ENCODE measurements at regions not wholly inside any gene's neighbourhood (a gene's known extent, or its start where the extent isn't known, plus 50 kb on each side); places are given as distances from the start of the nearest gene placed in this dataset.

GRCh38 chr2:222782201-222782730 lies 78.6 kb upstream of the ACSL3 start:
- Histone ChIP-seq H2AFZ (ENCODE audit: insufficient read depth, low read depth, low read length, poor library complexity, severe bottlenecking) (no peak overlapping the region), H3K9ac (ENCODE audit: insufficient read depth, low read length, poor library complexity, severe bottlenecking) (no peak overlapping the region), H3K9me3 (replicated peaks in 1 of 2; ENCODE audit: control insufficient read depth in 1 of 2, insufficient read depth in 1 of 2, low read length in 2 of 2) (no peaks in the 10 kb centered on the region), H3K36me3 (replicated peaks in 1 of 2; ENCODE audit: control insufficient read depth in 1 of 2, insufficient read depth in 2 of 2, low read length in 2 of 2) (no peaks in the 10 kb centered on the region), H3K4me2 (replicated peaks; ENCODE audit: extremely low read depth, low read length, poor library complexity, severe bottlenecking) (no peak overlapping the region), H3K27me3 (ENCODE audit: control insufficient read depth in 2 of 2, insufficient read depth in 2 of 2, low read length in 2 of 2) (no peaks in the 10 kb centered on the region), H3K79me2 (ENCODE audit: insufficient read depth, low read length) (no peaks in the 10 kb centered on the region), H3K27ac (ENCODE audit: low read depth in 1 of 2, low read length in 2 of 2) (no peak overlapping the region), H3K4me3 (replicated peaks in 1 of 3; ENCODE audit: low read depth in 2 of 3, low read length in 3 of 3) (no peak overlapping the region), H3K4me1 (ENCODE audit: control insufficient read depth in 1 of 2, insufficient read depth in 2 of 2, low read length in 2 of 2) (peaks cover 0 to 3% of the 10 kb centered on the region in 2 donors), H4K20me1 (ENCODE audit: insufficient read depth, low read length) (no peaks in the 10 kb centered on the region)
- peaks cover 0 to 10% (median 3%) of the 10 kb centered on the region in 7 donors for H3K9me3 Mint-ChIP-seq
- TF ChIP-seq CTCF (IDR thresholded peaks at IDR 0.05) = no peak
- intact Hi-C loops (cut with micrococcal nuclease) = no loop called here
- no CpG with 5 or more reads among the region's 6 CpGs for WGBS (ENCODE audit: insufficient coverage)
- no peak overlapping the region for H3K27ac Mint-ChIP-seq
- H3K4me1 Mint-ChIP-seq = peaks cover 4% of the 10 kb centered on the region
- no peaks in the 10 kb centered on the region for H3K36me3 Mint-ChIP-seq
- DNase-seq = no peak
- H3K27me3 Mint-ChIP-seq (ENCODE audit: low read depth in 3 of 3) = peaks cover 0 to 3% (median 0%) of the 10 kb centered on the region in 3 donors
- no peak overlapping the region for H3K4me3 Mint-ChIP-seq

GRCh38 chr2:222783592-222783991 lies 77.2 kb upstream of the ACSL3 start:
- Histone ChIP-seq H3K9me3 (replicated peaks in 1 of 2; ENCODE audit: control insufficient read depth in 1 of 2, insufficient read depth in 1 of 2, low read length in 2 of 2) (no peaks in the 10 kb centered on the region), H3K4me3 (replicated peaks in 1 of 3; ENCODE audit: low read depth in 2 of 3, low read length in 3 of 3) (no peak overlapping the region), H3K4me2 (replicated peaks; ENCODE audit: extremely low read depth, low read length, poor library complexity, severe bottlenecking) (no peak overlapping the region), H3K4me1 (ENCODE audit: control insufficient read depth in 1 of 2, insufficient read depth in 2 of 2, low read length in 2 of 2) (peaks cover 0 to 3% of the 10 kb centered on the region in 2 donors), H3K36me3 (replicated peaks in 1 of 2; ENCODE audit: control insufficient read depth in 1 of 2, insufficient read depth in 2 of 2, low read length in 2 of 2) (no peaks in the 10 kb centered on the region), H4K20me1 (ENCODE audit: insufficient read depth, low read length) (no peaks in the 10 kb centered on the region), H2AFZ (ENCODE audit: insufficient read depth, low read depth, low read length, poor library complexity, severe bottlenecking) (no peak overlapping the region), H3K27ac (ENCODE audit: low read depth in 1 of 2, low read length in 2 of 2) (no peak overlapping the region), H3K27me3 (ENCODE audit: control insufficient read depth in 2 of 2, insufficient read depth in 2 of 2, low read length in 2 of 2) (no peaks in the 10 kb centered on the region), H3K79me2 (ENCODE audit: insufficient read depth, low read length) (no peaks in the 10 kb centered on the region), H3K9ac (ENCODE audit: insufficient read depth, low read length, poor library complexity, severe bottlenecking) (no peak overlapping the region)
- no peak overlapping the region for H3K27ac Mint-ChIP-seq
- H3K36me3 Mint-ChIP-seq = no peaks in the 10 kb centered on the region
- no peak for DNase-seq
- peaks cover 0 to 3% (median 0%) of the 10 kb centered on the region in 3 donors for H3K27me3 Mint-ChIP-seq (ENCODE audit: low read depth in 3 of 3)
- no peak overlapping the region for H3K4me3 Mint-ChIP-seq
- H3K9me3 Mint-ChIP-seq = peaks cover 0 to 10% (median 3%) of the 10 kb centered on the region in 7 donors
- H3K4me1 Mint-ChIP-seq = peaks cover 4% of the 10 kb centered on the region
- no CpG with 5 or more reads among the region's 1 CpG for WGBS (ENCODE audit: insufficient coverage)
- no peak for TF ChIP-seq CTCF (IDR thresholded peaks at IDR 0.05)
- intact Hi-C loops (cut with micrococcal nuclease) = no loop called here
